Inferior parietal cortex (tissue), 1 donor: ENCODE measurements at regions not wholly inside any gene's neighbourhood (a gene's known extent, or its start where the extent isn't known, plus 50 kb on each side); places are given as distances from the start of the nearest gene placed in this dataset.

Experiments used
- DNase-seq: peaks from one replicate; pipeline ENCODE4 v3.0.0-alpha.2; 2016; ENCODE audit errors: extremely low spot score

DNA sequence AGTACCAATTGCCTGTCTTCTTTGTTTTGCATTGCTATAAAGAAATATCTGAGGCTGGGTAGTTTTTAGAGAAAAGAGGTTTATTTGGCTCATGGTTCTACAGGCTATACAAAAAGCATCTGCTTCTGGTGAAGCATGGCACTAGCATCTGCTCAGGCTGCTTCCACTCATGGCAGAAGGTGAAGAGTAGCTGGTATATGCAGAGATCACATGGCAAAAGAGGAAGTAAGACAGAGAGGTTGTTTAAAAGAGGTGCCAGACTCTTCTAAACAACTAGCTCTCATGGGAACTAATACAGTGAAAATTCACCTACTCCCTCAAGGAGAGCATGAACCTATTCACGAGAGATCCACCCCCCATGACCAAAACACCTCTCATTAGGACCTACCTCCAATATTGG lies 56.7 kb upstream of the GUCA2B start:
- DNase-seq: no peak

DNA sequence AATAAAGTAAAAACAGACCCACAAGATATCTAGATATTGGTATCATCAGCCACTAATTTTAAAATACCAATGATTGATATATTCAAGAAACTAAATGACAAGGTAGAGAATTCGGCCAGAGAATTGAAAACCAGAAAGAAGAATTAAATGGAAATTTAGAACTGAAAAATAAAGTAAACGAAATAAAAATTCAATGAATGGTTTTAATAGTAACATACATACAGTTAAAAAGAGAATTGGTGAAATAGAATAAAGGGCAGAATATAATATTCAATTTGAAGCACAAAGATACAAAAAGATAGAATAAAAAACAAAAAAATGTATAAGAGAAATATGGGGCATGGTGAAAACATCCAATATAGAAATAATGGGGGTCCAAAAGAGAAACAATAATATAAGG lies 64.0 kb upstream of the GUCA2B start:
- no peak for DNase-seq

DNA sequence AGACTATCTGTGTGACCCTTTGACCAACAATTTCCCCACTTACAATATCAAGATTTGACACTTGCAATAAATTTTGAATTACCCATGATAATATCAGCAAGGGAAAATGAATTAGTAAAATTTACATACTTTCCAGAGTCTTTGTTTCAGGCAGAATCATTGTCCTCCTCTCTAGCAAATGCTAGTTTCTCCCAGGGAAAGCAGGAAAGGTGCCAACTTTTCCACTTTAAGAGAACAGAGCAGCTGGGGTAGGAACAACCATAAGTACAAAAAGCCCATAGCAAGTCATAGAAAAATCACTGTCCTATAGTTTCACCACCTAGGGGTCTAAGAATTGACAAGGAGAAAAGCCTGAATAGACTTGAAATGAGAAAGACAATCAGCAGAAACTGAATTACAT lies 67.1 kb upstream of the GUCA2B start:
- no peak for DNase-seq

DNA sequence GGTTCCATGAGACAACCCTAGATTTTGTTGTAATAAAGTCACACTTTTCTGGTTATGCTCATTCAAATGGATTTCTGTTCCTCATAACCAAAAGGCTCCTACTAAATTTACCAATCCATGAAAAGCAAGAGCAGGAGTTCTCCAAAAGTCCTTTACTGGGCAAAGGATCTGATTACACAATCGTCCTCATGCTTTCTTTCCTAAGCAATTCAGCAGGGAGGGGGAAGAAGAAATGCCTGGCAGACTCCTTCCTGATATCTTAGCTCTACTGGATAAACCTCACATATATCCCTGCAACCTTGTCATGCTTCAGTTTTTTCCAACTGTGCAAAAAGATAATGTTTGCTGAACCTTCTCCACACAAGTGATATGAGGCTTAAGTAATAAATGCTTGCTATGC lies 67.6 kb upstream of the GUCA2B start:
- DNase-seq: no peak

DNA sequence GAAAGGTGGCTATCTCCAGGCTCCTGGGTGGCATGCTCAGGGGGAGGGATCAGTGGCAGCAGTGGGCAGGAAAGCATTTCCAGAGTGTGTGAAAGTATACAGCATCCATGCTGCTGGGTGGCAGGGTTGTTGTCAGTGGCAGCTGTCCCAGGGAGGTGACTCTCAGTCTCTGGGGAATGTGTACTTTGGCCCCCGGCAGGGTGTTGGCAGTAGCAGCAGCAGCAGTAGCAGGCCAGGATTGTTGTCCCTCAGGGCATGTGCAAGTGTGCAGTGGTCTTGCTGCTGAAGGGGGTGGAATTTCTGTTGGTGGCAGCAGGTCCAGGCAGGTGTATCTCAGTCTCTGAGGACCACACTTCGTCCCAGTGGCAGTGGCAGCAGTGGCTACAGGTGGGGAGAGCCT lies 71.7 kb upstream of the GUCA2B start:
- no peak for DNase-seq

DNA sequence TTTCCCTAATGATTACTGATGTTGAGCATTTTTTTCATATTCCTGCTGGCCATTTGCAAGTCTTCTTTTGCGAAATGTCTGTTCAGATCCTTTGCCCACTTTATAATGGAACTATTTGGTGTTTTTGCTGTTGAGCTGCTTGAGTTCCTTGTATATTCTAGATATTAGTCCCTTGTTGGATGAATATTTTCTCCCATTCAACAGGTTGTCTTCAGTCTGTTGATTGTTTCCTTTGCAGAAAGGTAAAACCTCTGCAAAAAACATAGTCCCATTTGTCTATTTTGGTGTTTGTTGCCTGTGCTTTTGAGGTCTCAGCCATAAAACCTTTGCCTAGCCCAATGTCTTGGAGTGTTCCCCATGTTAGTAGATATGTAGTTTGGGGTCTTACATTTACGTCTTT lies 78.0 kb upstream of the GUCA2B start:
- DNase-seq: no peak

DNA sequence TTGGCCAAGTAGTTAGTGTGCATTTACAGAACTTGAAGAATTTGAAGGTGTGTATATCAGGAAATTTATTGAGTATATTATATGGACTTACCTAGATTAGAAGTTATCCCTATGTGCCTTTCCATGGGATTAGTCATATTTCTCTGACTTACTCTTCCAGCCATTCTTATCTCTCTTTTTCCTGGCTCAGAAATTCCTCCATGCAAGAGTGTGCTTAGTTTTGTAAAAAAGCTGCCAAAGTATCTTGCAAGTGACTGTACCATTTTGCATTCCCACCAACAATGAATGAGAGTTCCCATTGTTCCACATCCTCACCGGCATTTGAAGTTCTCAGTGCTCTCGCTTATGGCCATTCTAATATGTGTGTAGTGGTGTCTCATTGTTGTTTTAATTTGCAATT lies 82.2 kb upstream of the GUCA2B start:
- DNase-seq: no peak

DNA sequence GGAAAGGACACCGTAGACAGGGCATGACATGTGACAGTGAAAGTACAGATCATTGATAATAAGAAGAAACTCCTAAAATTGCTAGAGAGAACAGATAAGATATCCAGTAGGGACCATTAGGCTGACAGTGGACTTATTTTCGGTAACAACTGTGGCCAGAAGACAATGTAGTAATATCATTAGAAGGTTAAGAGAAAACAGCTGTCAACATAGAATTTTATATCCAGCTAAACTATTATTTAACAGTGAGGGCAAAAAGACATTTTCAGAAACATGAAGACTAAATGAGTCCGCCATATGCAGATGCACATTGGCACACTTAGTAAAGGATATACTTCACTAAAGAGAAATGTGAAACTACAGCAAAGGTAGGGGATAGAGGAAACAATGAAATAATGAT lies 95.4 kb upstream of the GUCA2B start:
- DNase-seq: no peak

DNA sequence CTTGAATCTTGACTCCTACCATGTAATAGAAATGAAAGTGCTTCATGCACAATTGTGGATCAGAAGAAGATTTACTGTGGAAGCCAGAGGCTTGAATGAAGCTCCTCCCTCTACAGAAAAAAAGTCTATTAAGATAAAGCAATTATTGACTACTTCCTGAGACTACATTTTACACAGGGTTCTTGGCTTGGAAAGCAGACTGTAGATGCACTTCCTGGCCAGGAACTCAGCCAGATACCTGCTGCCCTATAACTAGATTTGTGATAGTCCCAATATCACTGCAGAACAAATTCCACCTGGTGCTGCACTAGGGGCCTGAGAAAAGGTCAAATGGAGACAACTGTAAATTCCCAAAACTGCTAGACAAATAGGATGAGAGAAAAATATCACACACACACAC lies 96.8 kb upstream of the GUCA2B start:
- DNase-seq: no peak

DNA sequence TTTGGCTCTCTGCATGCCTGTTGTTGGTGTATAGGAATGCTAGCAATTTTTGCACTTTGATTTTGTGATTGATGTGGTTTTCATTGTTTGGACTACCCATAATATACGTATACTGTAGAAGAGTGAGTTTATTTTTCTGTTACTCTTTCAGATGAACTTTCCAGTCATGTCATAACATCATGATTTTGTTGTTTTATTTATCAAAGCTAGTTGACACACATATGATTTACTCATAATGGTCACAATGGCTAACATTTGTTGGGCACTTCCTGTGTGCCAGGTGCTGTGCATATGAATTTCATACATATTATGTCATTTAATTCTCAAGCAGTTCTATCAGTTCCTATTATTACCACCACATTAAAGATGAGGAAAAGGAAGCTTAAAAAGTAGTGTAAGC lies 98.1 kb upstream of the GUCA2B start:
- no peak for DNase-seq

DNA sequence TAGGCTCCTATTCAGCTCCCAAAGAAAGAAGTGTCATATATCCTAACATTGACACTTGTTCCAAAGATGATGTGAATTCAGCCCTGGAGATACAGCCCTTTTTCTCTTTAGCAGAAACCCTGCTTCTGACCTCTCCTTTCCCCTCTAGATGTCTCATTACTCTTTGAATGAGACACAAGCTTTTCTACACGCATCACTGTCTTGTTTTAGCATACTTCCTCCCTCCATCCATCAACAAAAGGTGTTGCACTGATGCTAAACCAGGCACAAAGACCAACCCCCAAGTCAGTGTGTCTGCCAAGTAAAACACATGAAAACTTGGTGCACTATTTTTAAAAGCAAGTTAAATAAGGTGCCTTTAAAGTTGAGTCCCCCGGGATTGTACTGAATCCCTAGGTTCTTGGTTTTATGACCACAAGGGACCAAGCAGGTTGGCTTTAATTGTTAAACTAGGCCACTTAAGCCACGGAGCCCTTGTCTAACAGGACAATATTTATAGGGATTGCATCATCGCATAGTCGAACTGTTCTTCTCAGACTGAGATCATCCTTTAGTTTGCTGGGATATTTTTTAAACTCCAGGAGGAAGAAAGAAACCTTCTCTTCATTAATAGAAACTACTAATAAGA lies 101.0 kb upstream of the GUCA2B start:
- DNase-seq: no peak

DNA sequence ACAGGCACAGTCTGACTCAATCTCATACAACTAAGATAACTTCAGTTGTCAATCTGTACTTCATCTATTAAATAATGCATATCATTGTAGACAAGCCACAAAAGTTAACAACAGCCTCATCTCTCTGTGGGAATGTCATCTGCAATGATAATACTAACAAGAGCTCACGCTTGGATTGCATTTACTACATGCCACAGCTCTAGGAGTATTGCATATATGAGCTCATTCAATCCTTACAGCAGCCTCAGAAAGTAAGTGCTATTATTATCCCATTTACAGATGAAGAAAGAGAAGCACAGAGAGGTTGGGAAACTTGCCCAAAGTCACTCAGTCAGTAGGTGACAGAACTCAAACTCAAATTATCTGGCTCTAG lies 105.7 kb upstream of the GUCA2B start:
- DNase-seq: no peak

DNA sequence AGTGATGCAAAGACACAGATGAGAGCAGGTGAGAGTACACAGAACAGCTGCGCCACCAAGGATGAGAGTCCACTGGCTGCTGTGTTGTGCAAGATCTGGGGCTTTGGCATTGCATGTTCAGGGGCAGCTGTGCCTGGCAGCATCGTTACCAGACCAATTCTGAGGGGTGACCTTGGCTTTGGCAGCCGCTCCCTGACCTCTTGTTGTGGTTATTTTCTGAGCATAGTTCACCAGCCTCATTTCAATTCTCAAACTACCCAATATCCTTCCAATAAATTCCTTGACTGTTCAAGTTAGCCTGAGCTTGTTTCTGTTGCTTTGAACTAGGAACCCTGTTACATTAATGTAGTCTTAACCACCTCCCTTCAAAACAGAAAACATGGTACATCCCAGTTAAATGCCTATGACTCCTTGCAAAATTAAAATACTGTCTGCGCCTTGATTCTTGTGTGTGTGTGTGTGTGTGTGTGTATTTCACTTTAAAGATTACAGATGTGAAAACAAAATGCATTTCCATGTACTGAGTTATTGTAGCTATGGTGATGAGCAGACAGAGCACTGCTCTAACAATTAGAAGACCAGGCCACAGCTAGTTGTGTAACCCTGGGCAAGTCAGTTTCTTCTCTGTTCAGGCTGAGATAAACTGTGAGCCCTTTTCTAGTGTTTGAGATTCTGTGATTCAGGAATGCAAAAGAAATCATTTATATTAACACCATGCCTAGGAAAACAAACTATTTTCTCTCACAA lies 106.3 kb upstream of the GUCA2B start:
- DNase-seq: no peak

DNA sequence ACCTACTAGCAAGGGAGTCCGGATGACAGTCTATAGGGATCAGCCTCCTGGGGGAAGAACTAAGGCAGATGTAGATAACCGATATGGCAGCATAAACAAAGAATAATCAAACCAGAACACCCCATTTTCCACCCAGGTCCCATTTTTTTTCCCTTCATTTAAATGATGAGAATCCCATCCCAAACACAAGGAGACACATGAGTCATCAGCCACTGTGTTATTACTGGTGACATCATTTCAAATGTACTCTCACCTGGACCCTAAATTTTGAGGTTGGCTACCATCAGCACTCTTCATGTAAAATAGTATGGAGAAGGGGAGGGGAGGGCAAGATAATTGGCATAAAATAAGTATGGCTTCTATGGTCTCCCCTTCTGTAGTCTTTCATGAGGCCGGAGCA lies 108.9 kb upstream of the GUCA2B start:
- DNase-seq: no peak

DNA sequence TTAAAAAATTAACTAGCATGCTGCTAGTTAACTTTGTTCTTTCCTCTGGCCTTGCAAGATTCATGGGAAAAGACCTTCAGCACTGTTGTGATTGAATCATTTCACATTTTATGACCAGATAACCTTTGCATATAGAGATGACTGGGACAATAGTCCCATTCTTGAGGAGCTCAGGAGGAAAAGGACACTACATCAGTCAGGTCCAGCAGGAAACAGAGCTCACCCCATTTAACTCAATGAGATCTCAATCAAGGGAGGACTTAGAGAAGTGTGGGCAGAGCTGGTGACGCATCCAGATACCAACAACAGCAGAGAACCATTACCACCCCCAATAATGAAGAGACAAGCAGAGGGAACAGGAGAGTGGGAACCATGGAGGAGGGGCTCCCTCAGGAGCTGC lies 109.4 kb upstream of the GUCA2B start:
- DNase-seq: no peak

DNA sequence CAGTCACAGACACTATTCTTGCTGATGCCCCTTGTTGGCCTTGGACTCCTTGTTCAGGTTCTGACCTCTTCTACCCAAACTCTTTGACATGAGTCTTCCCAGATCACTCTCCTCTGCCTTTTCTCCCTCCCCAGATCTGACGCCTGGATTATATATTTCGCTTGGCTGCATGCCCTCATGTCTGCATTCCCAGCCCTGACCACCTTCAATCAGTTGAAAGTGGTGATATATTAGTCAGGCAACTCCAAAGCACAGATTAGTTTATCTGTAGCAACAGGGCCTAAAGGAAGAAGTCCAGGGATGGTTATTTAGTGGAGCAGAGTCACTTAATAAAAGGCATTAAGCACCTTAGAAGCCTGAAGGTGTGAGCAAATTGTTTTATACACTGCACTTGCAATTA lies 110.0 kb upstream of the GUCA2B start:
- DNase-seq: no peak

DNA sequence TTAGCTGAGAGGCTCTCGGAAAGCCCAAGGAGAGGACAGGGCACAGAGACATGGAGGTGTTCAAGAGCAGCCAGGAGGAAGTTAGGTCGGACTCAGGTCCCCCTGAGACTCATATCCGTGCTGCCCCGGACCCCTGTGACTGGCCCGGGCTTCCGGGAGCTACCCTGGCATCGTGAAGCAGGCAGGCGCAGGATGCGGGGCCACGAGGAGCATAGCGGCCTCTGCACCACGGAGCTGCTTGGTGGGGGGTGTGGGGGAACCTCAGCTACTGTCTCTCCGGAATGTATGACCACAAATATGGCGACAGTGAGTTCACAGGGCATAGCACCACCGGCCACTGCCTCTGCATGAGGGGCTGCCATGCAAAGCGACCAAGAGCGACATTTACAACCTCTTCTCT lies 112.2 kb upstream of the GUCA2B start:
- no peak for DNase-seq

DNA sequence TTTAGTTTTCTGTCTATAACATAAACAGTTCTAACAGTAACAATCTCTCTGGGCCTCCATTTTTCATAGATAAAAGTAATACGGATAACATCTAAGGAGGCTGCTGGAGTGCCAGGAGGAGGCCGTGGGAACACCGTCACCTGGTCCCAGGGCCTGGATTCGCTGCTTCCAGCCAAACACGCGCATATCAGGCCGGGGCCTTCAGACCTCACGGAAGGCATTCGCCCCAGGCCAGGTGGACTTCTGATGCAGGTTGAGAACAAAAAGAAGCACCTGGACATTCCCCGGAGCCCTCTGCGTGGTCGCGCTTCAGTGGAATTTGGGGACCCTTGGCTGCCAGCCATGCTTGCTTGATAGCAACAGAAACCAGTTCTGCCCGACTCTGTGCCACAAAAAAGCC lies 113.1 kb upstream of the GUCA2B start:
- DNase-seq: no peak

DNA sequence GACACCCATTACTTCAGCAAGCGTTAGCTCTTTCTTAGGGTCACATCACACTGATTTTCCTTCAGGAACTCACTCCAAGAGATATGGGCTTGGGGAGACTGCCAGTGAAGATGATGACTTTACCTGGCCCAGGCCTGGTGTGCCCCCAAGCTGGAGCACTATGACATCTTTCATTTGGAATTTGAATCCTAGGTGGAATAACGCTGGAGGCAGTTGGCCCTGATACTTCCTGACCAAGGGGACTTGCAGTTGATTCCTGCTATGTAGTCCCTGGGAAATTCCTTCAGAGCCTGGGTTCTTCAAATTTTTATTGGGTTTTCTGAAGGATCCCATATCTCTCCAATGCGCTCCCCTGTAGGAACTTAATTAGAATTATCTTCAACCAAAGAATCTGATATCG lies 114.9 kb upstream of the GUCA2B start:
- no peak for DNase-seq

DNA sequence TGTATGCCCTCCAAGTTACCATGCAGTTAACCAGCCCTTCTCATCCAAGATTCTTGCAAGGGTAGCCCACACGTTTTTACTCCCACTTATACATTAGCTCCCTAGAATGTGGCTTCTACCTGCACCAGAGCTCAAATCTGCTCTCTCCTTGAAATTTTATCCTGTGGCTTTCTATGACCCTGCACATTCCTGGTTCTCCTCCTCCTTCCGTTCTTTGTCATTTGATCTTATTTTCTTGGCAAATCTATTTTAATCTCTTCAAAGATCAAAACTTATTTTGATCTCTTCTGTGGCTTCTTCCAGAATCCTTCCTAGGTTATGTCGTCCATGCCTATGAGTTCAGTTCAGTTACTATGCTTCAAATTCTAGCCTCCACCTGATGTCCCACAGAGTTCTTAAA lies 115.6 kb upstream of the GUCA2B start:
- DNase-seq: no peak

DNA sequence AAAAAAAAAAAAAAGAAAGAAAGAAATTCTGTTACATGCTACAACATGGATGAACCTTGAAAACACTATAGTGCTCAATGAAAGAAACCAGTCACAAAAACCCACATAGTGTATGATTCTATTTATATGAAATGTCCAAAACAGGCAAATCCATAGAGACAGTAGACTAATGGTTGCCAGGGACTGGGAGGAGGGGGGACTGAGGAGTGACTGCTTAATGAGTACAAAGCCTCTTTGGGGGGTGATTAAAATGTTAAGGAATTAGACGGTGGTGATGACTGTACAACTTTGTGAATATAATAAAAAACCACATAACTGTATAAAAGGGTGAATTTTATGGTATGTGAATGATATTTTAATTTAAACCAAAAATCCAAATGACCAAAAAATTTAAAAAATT lies 116.0 kb upstream of the GUCA2B start:
- DNase-seq: no peak

DNA sequence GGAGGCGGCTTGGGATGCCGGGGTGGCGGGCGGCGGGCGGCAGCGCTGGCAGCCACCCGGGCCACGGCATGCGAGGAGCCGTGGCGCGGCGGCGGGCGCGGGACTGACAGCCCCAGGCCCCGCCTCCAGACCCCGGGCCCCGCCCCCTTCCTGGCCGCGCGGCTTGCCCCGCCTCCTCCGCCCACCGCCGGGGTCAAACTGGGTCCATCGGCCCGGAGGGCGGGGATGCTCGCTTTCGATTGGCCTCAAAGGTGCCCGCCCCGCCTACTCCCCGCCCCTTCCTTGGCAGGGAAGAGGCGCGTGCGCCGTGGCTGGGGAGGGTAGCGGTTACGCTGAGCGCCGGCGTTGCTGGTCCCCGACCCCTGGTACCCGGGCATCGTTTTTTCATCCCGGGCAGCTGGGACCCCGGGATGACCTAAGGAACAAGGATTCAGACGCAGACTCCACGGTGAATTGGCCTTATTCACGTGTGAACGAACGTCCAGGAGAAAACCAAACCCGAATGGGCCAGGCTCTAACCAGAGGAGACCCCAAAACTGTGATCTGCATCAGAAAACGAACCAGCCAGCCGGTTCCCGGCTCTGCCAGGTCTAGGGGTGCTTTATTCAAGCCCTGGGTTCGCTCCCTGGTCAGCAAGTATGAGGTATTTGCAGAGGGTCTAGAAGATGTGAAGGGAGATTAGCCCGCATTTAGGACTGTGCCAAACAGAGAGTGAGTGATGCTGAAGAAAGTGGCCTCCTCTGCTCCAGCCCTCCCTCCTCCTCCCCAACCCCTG lies 117.2 kb upstream of the GUCA2B start:
- DNase-seq: peak; percentile 93

DNA sequence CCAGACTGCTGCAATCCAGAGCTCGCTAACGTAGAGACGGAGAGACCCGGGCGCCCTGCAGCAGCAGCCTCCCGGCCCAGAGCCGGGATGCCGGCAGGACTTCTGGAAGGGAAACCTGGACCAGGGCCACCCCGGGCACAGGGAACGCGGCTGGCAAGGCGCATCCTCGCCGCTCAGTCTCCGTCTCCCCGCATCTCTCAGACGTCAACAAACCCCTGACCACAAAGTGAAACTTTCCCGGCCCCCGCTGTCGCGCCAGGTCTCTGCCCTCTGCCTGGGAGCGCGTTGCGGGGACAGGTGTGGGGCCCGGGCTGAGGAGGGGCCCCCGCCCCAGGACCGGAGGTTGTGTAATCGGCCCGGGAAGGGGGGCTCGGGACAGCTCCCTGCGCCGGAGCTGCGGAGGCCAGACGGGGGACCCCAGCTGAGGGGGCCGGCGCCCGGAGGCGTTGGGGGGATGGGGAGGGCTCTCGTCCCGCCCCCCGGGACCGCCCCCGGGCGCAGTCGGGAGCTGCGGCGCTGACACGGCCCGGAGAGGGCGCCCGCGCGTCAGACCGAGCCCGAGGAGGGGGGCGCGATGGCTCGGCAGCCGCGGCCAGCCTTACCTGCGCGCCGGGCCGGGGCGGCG lies 116.6 kb upstream of the HIVEP3 start:
- peak; percentile 42 for DNase-seq
